T-helper 17 cell (primary cell): ENCODE measurements at regions not wholly inside any gene's neighbourhood (a gene's known extent, or its start where the extent isn't known, plus 50 kb on each side); places are given as distances from the start of the nearest gene placed in this dataset.
"Not testable (repeated sequence)": the region's sequence is repeated elsewhere in the genome, so short reads cannot be mapped to it uniquely, and the experiment has no call there.

Experiments used
- ATAC-seq: fragments of 150-1000 bp; cut with Tn5 transposase; 2 replicates; pipeline ENCODE4 v1.10.0; 2021; ENCODE audit warnings: mild to moderate bottlenecking, moderate library complexity
- DNase-seq, 3 donors: peaks; one replicate each; pipeline versions ENCODE4 v3.0.0 to v3.0.0-alpha.2; 2020 to 2021
- H3K9me3 ChIP-seq: one replicate; pipeline ENCODE4 v1.7.0; 2013; ENCODE audit warnings: low read length, mild to moderate bottlenecking; ENCODE audit not compliant: control insufficient read depth, poor library complexity, severe bottlenecking
- H3K27ac Mint-ChIP-seq: one replicate; pipeline ENCODE4 v1.8.0; 2022; ENCODE audit warnings: mild to moderate bottlenecking, moderate library complexity, mixed read lengths
- H3K27me3 Mint-ChIP-seq: one replicate; pipeline ENCODE4 v1.8.0; 2022; ENCODE audit warnings: mixed read lengths
- H3K36me3 Mint-ChIP-seq: one replicate; pipeline ENCODE4 v1.8.0; 2022; ENCODE audit warnings: low read depth, mixed read lengths
- H3K4me1 Mint-ChIP-seq: one replicate; pipeline ENCODE4 v1.8.0; 2022; ENCODE audit warnings: mild to moderate bottlenecking, mixed read lengths
- H3K4me3 Mint-ChIP-seq: one replicate; pipeline ENCODE4 v1.8.0; 2022; ENCODE audit warnings: mild to moderate bottlenecking, moderate library complexity, mixed read lengths

- no peaks in the 10 kb centered on the region for H3K27me3 Mint-ChIP-seq
- H3K36me3 Mint-ChIP-seq: no peaks in the 10 kb centered on the region
- no peaks in the 10 kb centered on the region for H3K9me3 ChIP-seq
- ATAC-seq: no peak
- no peak overlapping the region for H3K4me3 Mint-ChIP-seq
- no peak overlapping the region for H3K27ac Mint-ChIP-seq
- H3K4me1 Mint-ChIP-seq: no peaks in the 10 kb centered on the region
- no peak for DNase-seq
Measured at GRCh38 chr4:97394653-97395052, 748.6 kb downstream of the STPG2 start.

- ATAC-seq (no peak), DNase-seq (no peak)
- H3K36me3 Mint-ChIP-seq: no peaks in the 10 kb centered on the region
- no peaks in the 10 kb centered on the region for H3K4me1 Mint-ChIP-seq
- H3K9me3 ChIP-seq: no peaks in the 10 kb centered on the region
- H3K27ac Mint-ChIP-seq: no peak overlapping the region
- no peak overlapping the region for H3K4me3 Mint-ChIP-seq
- no peaks in the 10 kb centered on the region for H3K27me3 Mint-ChIP-seq
Measured at GRCh38 chr4:97396097-97396496, 747.2 kb downstream of the STPG2 start.

- Mint-ChIP-seq H3K4me1 (no peaks in the 10 kb centered on the region), H3K36me3 (no peaks in the 10 kb centered on the region), H3K27ac (no peak overlapping the region), H3K27me3 (no peaks in the 10 kb centered on the region), H3K4me3 (no peak overlapping the region)
- ATAC-seq (no peak), DNase-seq (no peak)
- no peaks in the 10 kb centered on the region for H3K9me3 ChIP-seq
Measured at GRCh38 chr4:97396605-97397004, 746.7 kb downstream of the STPG2 start.

- no peak overlapping the region for H3K27ac Mint-ChIP-seq
- H3K36me3 Mint-ChIP-seq: no peaks in the 10 kb centered on the region
- DNase-seq (no peak), ATAC-seq (no peak)
- H3K27me3 Mint-ChIP-seq: no peaks in the 10 kb centered on the region
- no peaks in the 10 kb centered on the region for H3K4me1 Mint-ChIP-seq
- no peak overlapping the region for H3K4me3 Mint-ChIP-seq
- no peaks in the 10 kb centered on the region for H3K9me3 ChIP-seq
Measured at GRCh38 chr4:97404876-97405523, 738.3 kb downstream of the STPG2 start.

- no peak overlapping the region for H3K27ac Mint-ChIP-seq
- DNase-seq (no peak), ATAC-seq (no peak)
- H3K27me3 Mint-ChIP-seq: no peaks in the 10 kb centered on the region
- no peaks in the 10 kb centered on the region for H3K9me3 ChIP-seq
- H3K4me1 Mint-ChIP-seq: no peaks in the 10 kb centered on the region
- H3K36me3 Mint-ChIP-seq: no peaks in the 10 kb centered on the region
- no peak overlapping the region for H3K4me3 Mint-ChIP-seq
Measured at GRCh38 chr4:97411356-97411755, 731.9 kb downstream of the STPG2 start.

GRCh38 chr4:97412331-97412730 is 730.9 kb downstream of the STPG2 start:
- Mint-ChIP-seq H3K27ac (no peak overlapping the region), H3K27me3 (no peaks in the 10 kb centered on the region), H3K4me1 (no peaks in the 10 kb centered on the region), H3K4me3 (no peak overlapping the region), H3K36me3 (no peaks in the 10 kb centered on the region)
- H3K9me3 ChIP-seq: no peaks in the 10 kb centered on the region
- no peak for ATAC-seq
- no peak for DNase-seq

- H3K27me3 Mint-ChIP-seq: no peaks in the 10 kb centered on the region
- H3K4me3 Mint-ChIP-seq: no peak overlapping the region
- H3K4me1 Mint-ChIP-seq: no peaks in the 10 kb centered on the region
- no peaks in the 10 kb centered on the region for H3K36me3 Mint-ChIP-seq
- H3K9me3 ChIP-seq: no peaks in the 10 kb centered on the region
- ATAC-seq: no peak
- no peak for DNase-seq
- no peak overlapping the region for H3K27ac Mint-ChIP-seq
Measured at GRCh38 chr4:97414161-97414560, 729.1 kb downstream of the STPG2 start.

- Mint-ChIP-seq H3K4me3 (no peak overlapping the region), H3K27me3 (no peaks in the 10 kb centered on the region), H3K36me3 (no peaks in the 10 kb centered on the region), H3K27ac (no peak overlapping the region), H3K4me1 (no peaks in the 10 kb centered on the region)
- ATAC-seq: no peak
- no peaks in the 10 kb centered on the region for H3K9me3 ChIP-seq
- no peak for DNase-seq
Measured at GRCh38 chr4:97432551-97432950, 710.7 kb downstream of the STPG2 start.

- not testable (repeated sequence) for H3K36me3 Mint-ChIP-seq, H3K9me3 ChIP-seq, H3K4me3 Mint-ChIP-seq, ATAC-seq, H3K27me3 Mint-ChIP-seq, DNase-seq, H3K27ac Mint-ChIP-seq, H3K4me1 Mint-ChIP-seq
Measured at GRCh38 chr4:97437998-97438705, 705.1 kb downstream of the STPG2 start.

GRCh38 chr4:97453186-97453585 is 690.1 kb downstream of the STPG2 start:
- H3K9me3 ChIP-seq: no peaks in the 10 kb centered on the region
- ATAC-seq: no peak
- Mint-ChIP-seq H3K4me1 (no peaks in the 10 kb centered on the region), H3K27me3 (no peaks in the 10 kb centered on the region), H3K4me3 (no peak overlapping the region), H3K27ac (no peak overlapping the region), H3K36me3 (no peaks in the 10 kb centered on the region)
- no peak for DNase-seq

- Mint-ChIP-seq H3K36me3 (no peaks in the 10 kb centered on the region), H3K27ac (no peak overlapping the region), H3K4me3 (no peak overlapping the region), H3K4me1 (no peaks in the 10 kb centered on the region), H3K27me3 (no peaks in the 10 kb centered on the region)
- no peak for DNase-seq
- ATAC-seq: no peak
- H3K9me3 ChIP-seq: no peaks in the 10 kb centered on the region
Measured at GRCh38 chr4:97457253-97457652, 686.0 kb downstream of the STPG2 start.

- H3K27ac Mint-ChIP-seq: no peak overlapping the region
- no peak overlapping the region for H3K4me3 Mint-ChIP-seq
- H3K9me3 ChIP-seq: no peaks in the 10 kb centered on the region
- no peaks in the 10 kb centered on the region for H3K36me3 Mint-ChIP-seq
- no peaks in the 10 kb centered on the region for H3K4me1 Mint-ChIP-seq
- DNase-seq (no peak), ATAC-seq (no peak)
- H3K27me3 Mint-ChIP-seq: no peaks in the 10 kb centered on the region
Measured at GRCh38 chr4:97468272-97468671, 675.0 kb downstream of the STPG2 start.

GRCh38 chr4:97475621-97476020 is 667.7 kb downstream of the STPG2 start:
- no peaks in the 10 kb centered on the region for H3K36me3 Mint-ChIP-seq
- H3K27ac Mint-ChIP-seq: no peak overlapping the region
- DNase-seq (no peak), ATAC-seq (no peak)
- H3K4me1 Mint-ChIP-seq: no peaks in the 10 kb centered on the region
- no peaks in the 10 kb centered on the region for H3K9me3 ChIP-seq
- H3K27me3 Mint-ChIP-seq: no peaks in the 10 kb centered on the region
- H3K4me3 Mint-ChIP-seq: no peak overlapping the region

GRCh38 chr4:97477974-97478373 is 665.3 kb downstream of the STPG2 start:
- DNase-seq: no peak
- Mint-ChIP-seq H3K4me3 (no peak overlapping the region), H3K36me3 (no peaks in the 10 kb centered on the region), H3K4me1 (no peaks in the 10 kb centered on the region), H3K27me3 (no peaks in the 10 kb centered on the region), H3K27ac (no peak overlapping the region)
- H3K9me3 ChIP-seq: no peaks in the 10 kb centered on the region
- no peak for ATAC-seq
